HG02642 (cell line): ENCODE measurements at regions not wholly inside any gene's neighbourhood (a gene's known extent, or its start where the extent isn't known, plus 50 kb on each side); places are given as distances from the start of the nearest gene placed in this dataset.

Source experiments
- ATAC-seq: cut with Tn5 transposase; IDR thresholded peaks from one replicate; pipeline ENCODE4 v1.9.1; 2021; ENCODE audit warnings: mild to moderate bottlenecking; ENCODE audit not compliant: unreplicated experiment, poor library complexity

GRCh38 chr6:144840619-144841018 lies 555.5 kb downstream of the UTRN start:
- no peak for ATAC-seq

- no peak for ATAC-seq
These were observed 558.6 kb downstream of the UTRN start for GRCh38 chr6:144843701-144844100.

- no peak for ATAC-seq
These were observed 559.5 kb downstream of the UTRN start for GRCh38 chr6:144844596-144844995.

DNA sequence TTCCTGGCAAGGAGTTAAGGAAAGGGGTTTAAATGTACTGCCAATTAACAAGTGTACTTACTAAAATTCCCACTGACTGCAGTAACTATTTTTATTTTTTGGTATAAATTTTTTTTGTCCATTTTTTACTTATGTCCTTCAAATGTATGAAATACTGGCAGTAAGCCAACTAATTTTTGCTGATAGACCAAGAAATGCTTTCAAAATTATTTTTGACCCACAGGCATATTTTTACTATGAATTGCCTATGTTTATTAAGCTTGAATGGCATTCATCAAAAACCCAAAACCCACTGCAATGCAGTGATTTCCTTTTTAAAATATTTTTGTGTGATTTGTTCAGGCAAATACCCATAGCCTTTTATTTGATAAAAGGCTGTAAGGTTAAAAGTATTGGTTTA lies 560.1 kb downstream of the UTRN start:
- no peak for ATAC-seq

- no peak for ATAC-seq
These were observed 562.8 kb downstream of the UTRN start for GRCh38 chr6:144847916-144848315.

DNA sequence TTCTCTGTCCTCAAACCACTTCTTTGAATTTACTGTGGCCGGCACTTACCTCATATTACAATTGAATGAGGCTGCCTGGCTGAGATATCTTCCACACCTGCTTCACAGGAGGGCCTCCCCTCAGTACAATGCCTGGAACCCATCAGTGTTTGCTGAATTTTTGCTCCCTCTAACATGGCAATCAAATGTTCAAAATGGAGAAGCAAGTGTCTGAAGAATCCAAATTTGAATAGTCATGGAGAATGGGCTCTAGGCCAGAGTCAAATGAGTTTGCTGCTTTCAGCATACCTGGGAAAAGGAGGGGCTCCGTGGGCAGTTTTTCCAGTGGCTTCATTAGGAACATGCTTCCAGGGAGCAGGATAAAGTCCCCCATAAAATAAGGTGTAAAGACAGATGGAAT lies 564.8 kb downstream of the UTRN start:
- no peak for ATAC-seq

- no peak for ATAC-seq
These were observed 568.5 kb downstream of the UTRN start for GRCh38 chr6:144853603-144854002.

GRCh38 chr6:144854654-144855053 lies 569.5 kb downstream of the UTRN start:
- ATAC-seq = no peak

DNA sequence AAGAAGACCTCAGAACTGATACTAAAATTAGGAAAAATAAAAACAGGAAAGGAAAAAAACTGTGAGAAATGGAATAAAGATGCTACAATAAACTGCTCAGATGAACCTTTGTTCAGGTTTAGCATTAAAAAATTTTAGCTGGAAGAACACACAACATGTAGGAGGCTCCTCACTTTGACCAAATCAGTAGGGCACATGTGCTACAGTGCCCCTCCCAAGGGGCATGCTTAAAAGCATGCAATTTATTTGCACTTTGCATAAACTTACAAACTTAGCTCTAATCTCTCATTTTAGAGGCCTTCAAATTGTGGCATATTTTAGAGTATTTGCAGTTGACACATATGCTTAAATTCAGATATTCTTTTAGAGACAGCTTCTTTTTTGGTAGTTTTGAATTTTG lies 570.2 kb downstream of the UTRN start:
- ATAC-seq = no peak

GRCh38 chr6:144855812-144856531 lies 570.8 kb downstream of the UTRN start:
- no peak for ATAC-seq

DNA sequence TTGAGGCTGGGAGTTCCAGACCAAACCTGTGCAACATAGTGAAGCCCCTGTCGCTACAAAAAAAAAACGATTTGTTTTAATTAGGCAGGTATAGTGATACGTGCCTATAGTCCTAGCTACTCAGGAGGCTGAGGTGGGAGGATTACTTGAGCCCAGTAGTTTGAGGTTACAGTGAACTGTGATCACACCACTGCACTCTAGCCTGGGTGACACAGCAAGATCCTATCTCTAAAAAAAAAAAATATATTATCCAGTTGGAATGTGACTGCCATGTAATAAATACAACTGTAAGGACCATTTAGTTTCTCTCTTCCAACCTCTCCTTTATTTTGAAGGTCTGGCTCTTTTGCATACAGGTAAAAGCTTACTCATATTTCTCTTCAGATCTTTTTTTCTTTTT lies 571.5 kb downstream of the UTRN start:
- ATAC-seq = no peak

DNA sequence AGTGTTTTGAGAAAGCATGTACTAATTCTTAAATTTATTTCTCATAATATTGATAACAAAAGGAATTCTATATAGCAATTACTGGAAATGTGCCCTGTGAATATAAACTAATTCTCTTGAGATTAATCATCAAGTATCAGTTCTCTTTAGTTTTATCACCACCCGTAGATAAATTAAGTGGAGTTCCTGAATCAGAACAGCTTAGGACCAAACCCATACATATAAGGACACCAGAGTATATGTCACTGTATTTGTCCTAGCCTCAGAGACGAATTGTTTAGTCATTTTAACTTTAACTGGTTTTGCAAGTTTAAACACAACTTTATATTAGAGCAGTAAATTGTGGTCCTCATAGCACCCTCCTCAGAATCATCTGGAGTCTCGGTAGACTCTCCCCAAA lies 572.0 kb downstream of the UTRN start:
- ATAC-seq = no peak

GRCh38 chr6:144862769-144863168 lies 577.6 kb downstream of the UTRN start:
- ATAC-seq = no peak

- ATAC-seq = no peak
These were observed 582.6 kb downstream of the UTRN start for GRCh38 chr6:144867761-144868160.

DNA sequence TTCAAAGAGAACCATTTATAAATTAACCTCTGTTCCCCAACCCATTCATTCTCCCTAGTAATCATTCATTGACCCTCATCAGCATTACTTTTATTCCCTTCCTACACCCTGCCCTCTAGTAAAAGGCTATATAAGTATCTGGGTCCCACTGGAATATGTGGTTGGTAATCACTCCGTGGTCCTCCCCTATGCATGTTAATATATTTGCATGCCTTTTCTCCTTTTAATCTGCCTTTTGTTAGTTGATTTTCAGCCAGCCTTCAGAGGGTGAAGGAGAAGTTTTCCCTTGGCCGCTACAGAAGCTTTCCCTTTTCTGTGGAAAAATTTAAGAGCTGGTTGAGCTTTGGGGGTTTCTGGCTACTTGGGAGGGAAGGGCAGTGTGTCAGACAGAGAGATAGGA lies 585.6 kb downstream of the UTRN start:
- ATAC-seq = no peak

DNA sequence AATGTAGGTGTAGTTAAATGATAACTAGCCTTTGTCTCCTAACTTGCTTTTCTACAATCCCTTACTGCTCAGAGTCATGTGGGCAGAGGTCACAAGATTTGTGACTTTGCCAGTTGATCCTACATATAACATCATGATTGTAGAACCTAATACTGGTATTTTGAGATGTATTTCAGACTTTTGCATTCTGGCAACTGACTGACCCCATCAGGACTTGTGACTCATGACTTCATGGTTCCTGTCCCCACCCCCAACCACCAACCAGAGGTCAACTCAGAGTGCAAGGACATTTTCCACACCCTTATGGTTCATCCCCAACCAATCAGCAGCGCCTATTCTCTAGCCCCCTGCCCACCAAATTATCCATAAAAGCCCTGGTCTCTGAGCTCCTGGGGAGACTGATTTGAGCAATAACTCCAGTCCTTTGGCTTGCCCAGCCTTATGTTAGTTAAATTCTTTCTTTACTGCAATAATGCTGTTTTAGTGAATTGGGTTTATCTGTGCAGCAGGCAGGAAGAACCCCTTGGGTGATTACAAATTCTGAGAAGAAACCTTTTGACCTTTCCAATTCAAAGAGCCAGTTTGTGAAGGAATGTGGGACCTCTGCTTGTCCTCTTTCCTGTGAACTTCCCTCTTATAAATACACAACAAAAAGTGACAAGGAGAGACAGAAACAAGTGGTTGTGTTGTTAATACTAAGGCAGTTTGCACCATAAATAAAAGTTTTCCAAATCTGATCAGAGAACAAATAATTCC lies 588.7 kb downstream of the UTRN start:
- no peak for ATAC-seq

DNA sequence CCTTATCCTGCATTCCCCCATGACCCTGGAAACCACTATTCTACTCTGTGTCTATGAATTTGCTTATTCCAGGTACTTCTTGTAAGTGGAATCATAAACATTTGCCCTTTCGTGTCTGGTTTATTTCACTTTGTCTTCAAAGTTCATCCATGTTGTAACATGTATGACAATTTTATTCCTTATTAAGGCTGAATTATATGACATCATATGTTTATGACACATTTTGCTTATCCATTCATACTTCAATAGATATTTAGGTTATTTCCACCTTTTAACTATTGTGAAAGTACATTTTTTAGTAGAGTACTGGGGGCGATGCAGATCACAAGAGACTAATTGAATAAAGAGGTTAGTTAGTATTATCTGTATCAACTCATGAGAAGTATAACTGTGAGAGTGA lies 591.6 kb downstream of the UTRN start:
- ATAC-seq = no peak

- no peak for ATAC-seq
These were observed 592.0 kb downstream of the UTRN start for GRCh38 chr6:144877118-144877517.

GRCh38 chr6:144878577-144878976 lies 593.4 kb downstream of the UTRN start:
- no peak for ATAC-seq

GRCh38 chr6:144879436-144879835 lies 594.3 kb downstream of the UTRN start:
- ATAC-seq = no peak

DNA sequence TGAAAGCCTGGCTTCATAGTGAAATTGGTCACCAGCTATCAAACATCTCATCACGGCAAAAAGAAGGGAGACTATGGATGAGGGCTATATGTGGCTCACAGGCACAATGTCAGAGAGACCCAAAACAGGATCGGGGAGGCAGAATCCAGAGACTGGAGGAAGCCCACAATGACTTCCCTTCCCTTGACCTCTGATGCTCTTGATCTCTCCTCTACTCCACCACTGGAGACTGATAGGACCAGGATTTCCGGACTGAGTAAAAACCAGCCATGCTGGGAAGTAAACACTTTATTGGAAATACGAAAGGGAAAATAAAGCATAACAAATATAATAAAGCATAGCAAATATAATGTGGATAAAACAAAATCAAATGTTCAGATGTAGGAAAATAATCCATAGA lies 597.3 kb downstream of the UTRN start:
- no peak for ATAC-seq

DNA sequence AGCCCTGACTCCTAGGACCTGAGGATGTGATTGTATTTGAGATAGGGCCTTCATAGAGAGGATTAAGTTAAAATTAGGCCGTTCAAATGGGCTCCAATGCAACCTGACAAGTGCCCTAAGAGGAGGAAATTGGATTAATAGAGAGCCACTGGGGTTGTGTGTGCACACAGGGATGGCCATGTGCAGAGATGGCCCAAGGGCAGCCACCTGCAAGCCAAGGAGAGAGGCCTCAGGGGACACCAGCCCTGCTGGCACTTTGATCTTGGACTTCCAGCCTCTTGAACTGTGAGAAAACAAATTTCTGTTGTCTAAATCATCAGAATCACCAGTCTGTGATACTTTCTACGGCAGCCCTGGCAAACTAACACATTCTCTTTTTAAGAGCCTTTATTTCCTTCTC lies 598.8 kb downstream of the UTRN start:
- no peak for ATAC-seq
